ENCODE measurements at regions not wholly inside any gene's neighbourhood (a gene's known extent, or its start where the extent isn't known, plus 50 kb on each side); places are given as distances from the start of the nearest gene placed in this dataset.

- no peak for DNase-seq
Measured at GRCh38 chr10:8576911-8577310, 522.4 kb downstream of the GATA3 start.

- no peak for DNase-seq
Measured at GRCh38 chr10:8577686-8578085, 523.2 kb downstream of the GATA3 start.

GRCh38 chr10:8581521-8582225 is 527.2 kb downstream of the GATA3 start:
- DNase-seq: no peak

GRCh38 chr10:8583096-8583495 is 528.6 kb downstream of the GATA3 start:
- DNase-seq: no peak

- DNase-seq: no peak
Measured at GRCh38 chr10:8584666-8585065, 530.2 kb downstream of the GATA3 start.

- DNase-seq: no peak
Measured at GRCh38 chr10:8586504-8586903, 532.0 kb downstream of the GATA3 start.

- no peak for DNase-seq
Measured at GRCh38 chr10:8588135-8588534, 533.6 kb downstream of the GATA3 start.

- DNase-seq: no peak
Measured at GRCh38 chr10:8590518-8590917, 536.0 kb downstream of the GATA3 start.

- no peak for DNase-seq
Measured at GRCh38 chr10:8591640-8592039, 537.2 kb downstream of the GATA3 start.

- no peak for DNase-seq
Measured at GRCh38 chr10:8594176-8594575, 539.7 kb downstream of the GATA3 start.

GRCh38 chr10:8594711-8595110 is 540.2 kb downstream of the GATA3 start:
- no peak for DNase-seq

GRCh38 chr10:8595140-8595539 is 540.7 kb downstream of the GATA3 start:
- no peak for DNase-seq

GRCh38 chr10:8596929-8597472 is 542.5 kb downstream of the GATA3 start:
- DNase-seq: no peak

GRCh38 chr10:8600192-8600591 is 545.7 kb downstream of the GATA3 start:
- no peak for DNase-seq

GRCh38 chr10:8602821-8603220 is 548.3 kb downstream of the GATA3 start:
- no peak for DNase-seq

GRCh38 chr10:8614054-8614565 is 559.6 kb downstream of the GATA3 start:
- no peak for DNase-seq

- DNase-seq: no peak
Measured at GRCh38 chr10:8615118-8615517, 560.6 kb downstream of the GATA3 start.

- no peak for DNase-seq
Measured at GRCh38 chr10:8616166-8616565, 561.7 kb downstream of the GATA3 start.

- no peak for DNase-seq
Measured at GRCh38 chr10:8617792-8618191, 563.3 kb downstream of the GATA3 start.

- no peak for DNase-seq
Measured at GRCh38 chr10:8618834-8619233, 564.3 kb downstream of the GATA3 start.

- DNase-seq: no peak
Measured at GRCh38 chr10:8628351-8628750, 573.9 kb downstream of the GATA3 start.

GRCh38 chr10:8633909-8634308 is 579.4 kb downstream of the GATA3 start:
- no peak for DNase-seq

- DNase-seq: no peak
Measured at GRCh38 chr10:8636371-8636770, 581.9 kb downstream of the GATA3 start.

GRCh38 chr10:8637640-8638039 is 583.2 kb downstream of the GATA3 start:
- DNase-seq: no peak
